ENCODE measurements at regions not wholly inside any gene's neighbourhood (a gene's known extent, or its start where the extent isn't known, plus 50 kb on each side); places are given as distances from the start of the nearest gene placed in this dataset.

DNA sequence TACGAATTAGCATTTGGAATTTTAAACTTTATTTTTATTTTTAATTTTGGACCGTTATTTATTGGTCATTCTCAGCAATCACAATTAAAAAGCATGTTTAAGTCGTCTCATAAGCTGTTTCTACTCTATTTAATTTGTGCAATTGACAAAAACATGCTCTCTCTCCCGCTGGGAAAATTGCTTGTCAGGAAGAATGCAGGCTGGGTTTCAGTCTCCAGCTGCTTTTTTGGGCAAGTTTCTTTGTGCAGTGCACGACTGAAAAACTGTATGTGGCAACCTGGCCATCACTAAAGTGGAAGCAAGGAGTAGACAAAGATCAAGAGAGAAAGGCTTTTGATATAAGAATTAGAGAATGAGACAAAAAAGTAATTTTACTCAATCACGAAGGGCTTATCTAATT lies 941.5 kb upstream of the MDGA2 start:
- TF ChIP-seq, protein P1, sequence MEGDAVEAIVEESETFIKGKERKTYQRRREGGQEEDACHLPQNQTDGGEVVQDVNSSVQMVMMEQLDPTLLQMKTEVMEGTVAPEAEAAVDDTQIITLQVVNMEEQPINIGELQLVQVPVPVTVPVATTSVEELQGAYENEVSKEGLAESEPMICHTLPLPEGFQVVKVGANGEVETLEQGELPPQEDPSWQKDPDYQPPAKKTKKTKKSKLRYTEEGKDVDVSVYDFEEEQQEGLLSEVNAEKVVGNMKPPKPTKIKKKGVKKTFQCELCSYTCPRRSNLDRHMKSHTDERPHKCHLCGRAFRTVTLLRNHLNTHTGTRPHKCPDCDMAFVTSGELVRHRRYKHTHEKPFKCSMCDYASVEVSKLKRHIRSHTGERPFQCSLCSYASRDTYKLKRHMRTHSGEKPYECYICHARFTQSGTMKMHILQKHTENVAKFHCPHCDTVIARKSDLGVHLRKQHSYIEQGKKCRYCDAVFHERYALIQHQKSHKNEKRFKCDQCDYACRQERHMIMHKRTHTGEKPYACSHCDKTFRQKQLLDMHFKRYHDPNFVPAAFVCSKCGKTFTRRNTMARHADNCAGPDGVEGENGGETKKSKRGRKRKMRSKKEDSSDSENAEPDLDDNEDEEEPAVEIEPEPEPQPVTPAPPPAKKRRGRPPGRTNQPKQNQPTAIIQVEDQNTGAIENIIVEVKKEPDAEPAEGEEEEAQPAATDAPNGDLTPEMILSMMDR (tag by site-specific recombination; IDR thresholded peaks at IDR 0.05) = no peak
- TF ChIP-seq ZNF623 (tag by site-specific recombination; IDR thresholded peaks at IDR 0.05) = no peak
- no peak for TF ChIP-seq YY1 (tag by site-specific recombination; IDR thresholded peaks at IDR 0.05)
- no peak for TF ChIP-seq ZNF423 (tag by site-specific recombination; IDR thresholded peaks at IDR 0.05)
- no peak for TF ChIP-seq ZNF24 (tag by site-specific recombination; IDR thresholded peaks at IDR 0.05)
- TF ChIP-seq ZBTB7A (tag by site-specific recombination; IDR thresholded peaks at IDR 0.05; ENCODE audit: low read depth) = no peak
- TF ChIP-seq ZNF335 (tag by site-specific recombination; conservative IDR thresholded peaks at IDR 0.05) = no peak
- TF ChIP-seq ZNF76 (tag by site-specific recombination; IDR thresholded peaks at IDR 0.05; ENCODE audit: borderline replicate concordance, low read depth) = no peak
- TF ChIP-seq, protein P2, sequence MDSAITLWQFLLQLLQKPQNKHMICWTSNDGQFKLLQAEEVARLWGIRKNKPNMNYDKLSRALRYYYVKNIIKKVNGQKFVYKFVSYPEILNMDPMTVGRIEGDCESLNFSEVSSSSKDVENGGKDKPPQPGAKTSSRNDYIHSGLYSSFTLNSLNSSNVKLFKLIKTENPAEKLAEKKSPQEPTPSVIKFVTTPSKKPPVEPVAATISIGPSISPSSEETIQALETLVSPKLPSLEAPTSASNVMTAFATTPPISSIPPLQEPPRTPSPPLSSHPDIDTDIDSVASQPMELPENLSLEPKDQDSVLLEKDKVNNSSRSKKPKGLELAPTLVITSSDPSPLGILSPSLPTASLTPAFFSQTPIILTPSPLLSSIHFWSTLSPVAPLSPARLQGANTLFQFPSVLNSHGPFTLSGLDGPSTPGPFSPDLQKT (IDR thresholded peaks at IDR 0.05; ENCODE audit: borderline replicate concordance, low read depth, low read length) = no peak
